Adrenal gland (tissue), 9 donors: ENCODE measurements at regions not wholly inside any gene's neighbourhood (a gene's known extent, or its start where the extent isn't known, plus 50 kb on each side); places are given as distances from the start of the nearest gene placed in this dataset.
"Not testable (repeated sequence)": the region's sequence is repeated elsewhere in the genome, so short reads cannot be mapped to it uniquely, and the experiment has no call there.

Source experiments
- DNase-seq, 7 donors: peaks; one replicate each; pipeline ENCODE4 v3.0.0-alpha.2; 2019 to 2020
- H3K27ac ChIP-seq, 5 donors: fragments of 200-600 bp; sonication (generic) in 4 of 5; 1 replicate in 3 of 5; 2 replicates in 2 of 5; pipeline versions ENCODE4 v1.5.1 to v1.8.0; 2016 to 2020; ENCODE audit warnings: mild to moderate bottlenecking in 1 of 5
- H3K27me3 ChIP-seq: fragments of 200-600 bp; 2 replicates; pipeline ENCODE4 v1.8.0; 2021
- H3K36me3 ChIP-seq, 2 donors: fragments of 200-600 bp; replicated peaks in 1 of 2; 1 replicate in 1 of 2; 2 replicates in 1 of 2; pipeline versions ENCODE4 v1.5.1 to v1.8.0; 2018 to 2022
- H3K4me1 ChIP-seq, 2 donors: fragments of 200-600 bp; replicated peaks in 1 of 2; 1 replicate in 1 of 2; 2 replicates in 1 of 2; pipeline versions ENCODE4 v1.5.1 to v1.8.0; 2018 to 2021
- H3K4me3 ChIP-seq, 4 donors: fragments of 200-600 bp; sonication (generic) in 3 of 4; one replicate each; pipeline ENCODE4 v1.5.1; 2016 to 2018
- H3K9me3 ChIP-seq, 3 donors: fragments of 200-600 bp; sonication (generic) in 1 of 3; replicated peaks in 1 of 3; 1 replicate in 2 of 3; 2 replicates in 1 of 3; pipeline versions ENCODE4 v1.5.1 to v1.8.0; 2016 to 2021
- CTCF ChIP-seq, 6 experiments: fragments of 450-650 bp in 4 of 6; fragments of 200-600 bp in 2 of 6; sonication (generic) in 1 of 6; IDR thresholded peaks; 1 replicate in 5 of 6; 2 replicates in 1 of 6; pipeline versions ENCODE4 v1.5.1 to v1.8.0; 2016 to 2021; ENCODE audit warnings: antibody characterized with exemption in 6 of 6, mild to moderate bottlenecking in 2 of 6, moderate library complexity in 1 of 6
- POLR2A ChIP-seq, 2 donors: fragments of 450-650 bp; IDR thresholded peaks; one replicate each; pipeline ENCODE4 v1.6.1; 2017; ENCODE audit warnings: antibody characterized with exemption in 2 of 2, mild to moderate bottlenecking in 2 of 2, moderate library complexity in 1 of 2
- WGBS, 4 donors: extraction: QIAGEN DNeasy Blood & Tissue Kit in 2 of 4; methylation state at CpG; one replicate each; pipeline versions ENCODE4 v1.1.5 to v1.1.7; 2013 to 2017; 5-methylcytosine and 5-hydroxymethylcytosine counted together
- intact Hi-C, 2 donors: fragments of 100-400 bp; cut with DNase I; formaldehyde crosslinking; loops; one replicate each; pipeline versions ENCODE4 v1.14.1 to v1.15.0; 2022 to 2023
- donor health status: healthy with polysubstance abuse.
- donor health status: Bipolar disorder and iron deficiency.
- donor health status: DM: yes; HTN: yes; CAD: no.
- donor health status: DM: no; HTN: no; CAD: no.
- donor health status: DM: no; HTN: no; CAD: no.

GRCh38 chr1:96886474-96886873 lies 164.9 kb downstream of the PTBP2 start:
- no peak for DNase-seq
- Histone ChIP-seq H3K27me3 (no peaks in the 10 kb centered on the region), H3K4me3 (no peak overlapping the region), H3K36me3 (no peaks in the 10 kb centered on the region), H3K27ac (no peak overlapping the region), H3K4me1 (no peaks in the 10 kb centered on the region), H3K9me3 (no peaks in the 10 kb centered on the region)
- WGBS, 4 donors = 72 to 78% (median 76%) methylated on average over 4 of the region's 4 CpGs
- no peak for TF ChIP-seq POLR2A (IDR thresholded peaks at IDR 0.05)
- TF ChIP-seq CTCF (IDR thresholded peaks at IDR 0.05) = no peak
- intact Hi-C loops = no loop called here

- Histone ChIP-seq H3K9me3 (no peaks in the 10 kb centered on the region), H3K27ac (no peak overlapping the region), H3K36me3 (no peaks in the 10 kb centered on the region), H3K27me3 (no peaks in the 10 kb centered on the region), H3K4me1 (no peaks in the 10 kb centered on the region), H3K4me3 (no peak overlapping the region)
- DNase-seq = no peak
- intact Hi-C loops = no loop called here
- 81 to 89% (median 83%) methylated on average over 1 of the region's 1 CpG for WGBS, 4 donors
- TF ChIP-seq CTCF (IDR thresholded peaks at IDR 0.05) (no peak), POLR2A (IDR thresholded peaks at IDR 0.05) (no peak)
Observed at GRCh38 chr1:96887501-96887900, 165.9 kb downstream of the PTBP2 start.

GRCh38 chr1:96901783-96902363 lies 180.3 kb downstream of the PTBP2 start:
- Histone ChIP-seq H3K27me3 (no peaks in the 10 kb centered on the region), H3K4me1 (no peaks in the 10 kb centered on the region), H3K36me3 (no peaks in the 10 kb centered on the region), H3K27ac (no peak overlapping the region), H3K4me3 (no peak overlapping the region), H3K9me3 (no peaks in the 10 kb centered on the region)
- TF ChIP-seq POLR2A (IDR thresholded peaks at IDR 0.05) = no peak
- WGBS, 4 donors = 87 to 92% (median 89%) methylated on average over 10 of the region's 10 CpGs
- DNase-seq = no peak
- intact Hi-C loops = no loop called here

GRCh38 chr1:96912248-96912647 lies 190.7 kb downstream of the PTBP2 start:
- no peak for TF ChIP-seq POLR2A (IDR thresholded peaks at IDR 0.05)
- no peak for TF ChIP-seq CTCF (IDR thresholded peaks at IDR 0.05)
- Histone ChIP-seq H3K4me3 (no peak overlapping the region), H3K9me3 (no peaks in the 10 kb centered on the region), H3K36me3 (no peaks in the 10 kb centered on the region), H3K4me1 (no peaks in the 10 kb centered on the region), H3K27me3 (no peaks in the 10 kb centered on the region), H3K27ac (no peak overlapping the region)
- WGBS, 4 donors = 80 to 84% (median 81%) methylated on average over 5 of the region's 5 CpGs
- DNase-seq = no peak
- intact Hi-C loops = no loop called here

GRCh38 chr1:96915701-96916100 lies 194.1 kb downstream of the PTBP2 start:
- H3K27me3 ChIP-seq, DNase-seq, H3K36me3 ChIP-seq, H3K27ac ChIP-seq, H3K9me3 ChIP-seq, H3K4me1 ChIP-seq, H3K4me3 ChIP-seq, intact Hi-C loops: not testable (repeated sequence)
- 58 to 70% (median 62%) methylated on average over 3 of the region's 3 CpGs for WGBS, 4 donors
